SK-N-SH (cell line): ENCODE measurements at regions not wholly inside any gene's neighbourhood (a gene's known extent, or its start where the extent isn't known, plus 50 kb on each side); places are given as distances from the start of the nearest gene placed in this dataset.

ENCODE experiments used
- CTCF ChIA-PET: fragments of 300-600, 350-600 bp; formaldehyde crosslinking; extraction: SDS; loops from one replicate; lab custom pipeline; 2021; lab: Yijun Ruan, JAX
- POLR2A ChIA-PET: fragments of 350-600 bp; sonication (Branson Sonifier 250); formaldehyde crosslinking; extraction: SDS; loops from one replicate; lab custom pipeline; 2020; ENCODE audit warnings: antibody characterized with exemption, inconsistent platforms; lab: Yijun Ruan, JAX
- DNase-seq: peaks from one replicate; pipeline ENCODE4 v3.0.0; 2012
- H2AFZ ChIP-seq: fragments of 200-600 bp; sonication (generic); 2 replicates; pipeline ENCODE4 v1.8.1; 2016; ENCODE audit warnings: antibody characterized with exemption, mild to moderate bottlenecking, low read depth
- H3F3A ChIP-seq: fragments of 200-600 bp; sonication (generic); replicated peaks from 2 replicates; pipeline ENCODE3; 2016; ENCODE audit warnings: antibody characterized with exemption, mild to moderate bottlenecking; ENCODE audit not compliant: insufficient read depth
- H3K27ac ChIP-seq, 2 experiments: fragments of 200-500 bp in 1 of 2; fragments of 200-600 bp in 1 of 2; sonication (Bioruptor generic) in 1 of 2; sonication (generic), shearing (Covaris generic) in 1 of 2; 2 replicates each; pipeline versions ENCODE4 v1.5.1 to v1.6.1; 2014 to 2016; ENCODE audit warnings: low read depth in 2 of 2, inconsistent platforms in 1 of 2, low read length in 1 of 2, mild to moderate bottlenecking in 1 of 2, mixed read lengths in 1 of 2
- H3K27me3 ChIP-seq: fragments of 200-600 bp; sonication (generic), shearing (Covaris generic); 2 replicates; pipeline ENCODE4 v1.6.1; 2016; ENCODE audit warnings: mixed run types; ENCODE audit not compliant: insufficient read depth
- H3K36me3 ChIP-seq, 2 experiments: fragments of 200-500 bp in 1 of 2; fragments of 200-600 bp in 1 of 2; sonication (Bioruptor generic) in 1 of 2; sonication (generic) in 1 of 2; replicated peaks in 1 of 2; 2 replicates each; pipeline versions ENCODE3 to v1.5.1; 2014 to 2016; ENCODE audit warnings: low read length in 1 of 2, mild to moderate bottlenecking in 1 of 2; ENCODE audit not compliant: insufficient read depth in 2 of 2, control insufficient read depth in 1 of 2
- H3K4me1 ChIP-seq, 2 experiments: fragments of 200-500 bp in 1 of 2; fragments of 200-600 bp in 1 of 2; sonication (Bioruptor generic) in 1 of 2; sonication (generic), shearing (Covaris generic) in 1 of 2; 2 replicates each; pipeline versions ENCODE4 v1.5.1 to v1.6.1; 2014 to 2016; ENCODE audit warnings: low read depth in 1 of 2, low read length in 1 of 2, mixed run types in 1 of 2; ENCODE audit not compliant: insufficient read depth in 2 of 2, control insufficient read depth in 1 of 2
- H3K4me2 ChIP-seq: fragments of 200-600 bp; sonication (generic), shearing (Covaris generic); 2 replicates; pipeline ENCODE4 v1.6.1; 2017; ENCODE audit warnings: mixed run types
- H3K4me3 ChIP-seq, 2 experiments: fragments of 200-500 bp in 1 of 2; fragments of 200-600 bp in 1 of 2; sonication (Bioruptor generic) in 1 of 2; sonication (generic), shearing (Covaris generic) in 1 of 2; 2 replicates each; pipeline versions ENCODE4 v1.5.1 to v1.8.1; 2014 to 2016; ENCODE audit warnings: low read depth in 2 of 2, inconsistent platforms in 1 of 2, low read length in 1 of 2, mild to moderate bottlenecking in 1 of 2, mixed read lengths in 1 of 2, moderate library complexity in 1 of 2
- H3K79me2 ChIP-seq: fragments of 200-600 bp; sonication (generic); 2 replicates; pipeline ENCODE4 v1.8.1; 2017; ENCODE audit warnings: mild to moderate bottlenecking; ENCODE audit not compliant: insufficient read depth
- H3K9ac ChIP-seq: fragments of 200-600 bp; sonication (generic); 2 replicates; pipeline ENCODE4 v1.6.1; 2017; ENCODE audit warnings: mixed run types
- H3K9me2 ChIP-seq: fragments of 200-600 bp; sonication (generic); 2 replicates; pipeline ENCODE4 v1.6.1; 2017; ENCODE audit warnings: mixed run types
- H3K9me3 ChIP-seq: fragments of 200-600 bp; sonication (generic); 2 replicates; pipeline ENCODE4 v1.6.1; 2017; ENCODE audit warnings: mixed run types, mild to moderate bottlenecking, moderate library complexity
- H4K20me1 ChIP-seq: fragments of 200-600 bp; sonication (generic); 2 replicates; pipeline ENCODE4 v1.6.1; 2017; ENCODE audit warnings: mild to moderate bottlenecking, mixed run types; ENCODE audit not compliant: insufficient read depth
- CHD2 ChIP-seq: fragments of 150-350 bp; IDR thresholded peaks from 2 replicates; pipeline ENCODE4 v1.6.1; 2018; ENCODE audit warnings: low read length; ENCODE audit not compliant: partially characterized antibody
- ELF1 ChIP-seq: IDR thresholded peaks from 2 replicates; pipeline ENCODE4 v1.4.0; 2012
- EP300 ChIP-seq, 2 experiments: IDR thresholded peaks; 2 replicates each; pipeline versions ENCODE4 v1.4.0 to v1.6.1; 2012; ENCODE audit warnings: borderline replicate concordance in 1 of 2, low read depth in 1 of 2, low read length in 1 of 2
- EZH2phosphoT487 ChIP-seq: fragments of 200-600 bp; sonication (generic); IDR thresholded peaks from 2 replicates; pipeline ENCODE4 v1.6.1; 2017; ENCODE audit warnings: low read depth, mixed run types, mild to moderate bottlenecking, antibody characterized with exemption, moderate library complexity, borderline replicate concordance
- JUND ChIP-seq: IDR thresholded peaks from 2 replicates; pipeline ENCODE4 v1.4.0; 2012
- NRF1 ChIP-seq: IDR thresholded peaks from 2 replicates; pipeline ENCODE4 v1.6.1; 2012; ENCODE audit warnings: low read depth, mild to moderate bottlenecking, low read length
- RCOR1 ChIP-seq: fragments of 150-350 bp; IDR thresholded peaks from 2 replicates; pipeline ENCODE4 v1.6.1; 2017; ENCODE audit warnings: antibody characterized with exemption, low read length
- RXRA ChIP-seq: IDR thresholded peaks from 2 replicates; pipeline ENCODE4 v1.4.0; 2012; ENCODE audit warnings: low read depth, mild to moderate bottlenecking, borderline replicate concordance
- TCF12 ChIP-seq: IDR thresholded peaks from 2 replicates; pipeline ENCODE4 v1.4.0; 2012
- TEAD4 ChIP-seq: IDR thresholded peaks from 2 replicates; pipeline ENCODE4 v1.4.0; 2012; ENCODE audit warnings: mild to moderate bottlenecking, borderline replicate concordance; ENCODE audit not compliant: insufficient read depth
- YY1 ChIP-seq: IDR thresholded peaks from 2 replicates; pipeline ENCODE4 v1.4.0; 2012; ENCODE audit warnings: low read depth, mild to moderate bottlenecking
- WGBS: methylation state at CpG from one replicate; pipeline ENCODE4 v1.1.6; 2017; ENCODE audit warnings: low lambda C conversion rate; 5-methylcytosine and 5-hydroxymethylcytosine counted together
- TF ChIP-seq, protein P1 (sequence below): IDR thresholded peaks from 2 replicates; pipeline ENCODE4; 2012
- TF ChIP-seq, protein P2 (sequence below): fragments of 200-600 bp; sonication (generic); IDR thresholded peaks from 2 replicates; pipeline ENCODE4 v1.6.1; 2017; ENCODE audit warnings: antibody characterized with exemption, mild to moderate bottlenecking, moderate library complexity
- TF ChIP-seq, protein P3 (sequence below): IDR thresholded peaks from 2 replicates; pipeline ENCODE4 v1.4.0; 2012; ENCODE audit warnings: low read depth
- TF ChIP-seq, protein P4 (sequence below): IDR thresholded peaks from 2 replicates; pipeline ENCODE4 v1.6.1; 2012; ENCODE audit warnings: mild to moderate bottlenecking, low read depth, low read length, moderate library complexity

DNA sequence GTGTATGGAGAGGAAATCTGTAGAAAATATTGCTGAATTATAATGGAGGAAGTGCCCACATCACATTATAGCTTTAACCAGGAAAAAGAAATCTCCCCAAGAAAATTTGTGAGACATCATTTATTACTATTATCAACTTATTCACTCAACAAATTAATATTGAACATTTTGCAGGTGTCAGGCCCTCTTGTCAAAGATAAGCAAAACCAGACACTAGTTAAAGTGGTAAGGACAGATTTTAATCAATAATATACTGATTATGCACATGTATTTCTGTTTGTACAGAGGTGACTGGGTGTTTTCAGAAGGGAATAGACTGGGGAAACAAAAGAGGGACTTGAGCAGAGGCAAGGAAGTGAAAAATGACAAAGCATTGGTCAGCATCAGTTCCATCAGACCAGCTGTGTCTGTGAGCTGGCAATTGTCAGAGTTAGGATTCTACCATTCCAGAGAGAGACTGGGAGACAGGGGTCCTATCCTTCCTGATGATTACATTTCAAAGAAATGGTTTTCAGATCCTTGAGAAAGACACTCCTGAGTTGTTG is 519.2 kb downstream of the UTRN start (continued):
- no peak for TF ChIP-seq EZH2phosphoT487
- TF ChIP-seq CHD2: no peak
- TF ChIP-seq, protein P1, sequence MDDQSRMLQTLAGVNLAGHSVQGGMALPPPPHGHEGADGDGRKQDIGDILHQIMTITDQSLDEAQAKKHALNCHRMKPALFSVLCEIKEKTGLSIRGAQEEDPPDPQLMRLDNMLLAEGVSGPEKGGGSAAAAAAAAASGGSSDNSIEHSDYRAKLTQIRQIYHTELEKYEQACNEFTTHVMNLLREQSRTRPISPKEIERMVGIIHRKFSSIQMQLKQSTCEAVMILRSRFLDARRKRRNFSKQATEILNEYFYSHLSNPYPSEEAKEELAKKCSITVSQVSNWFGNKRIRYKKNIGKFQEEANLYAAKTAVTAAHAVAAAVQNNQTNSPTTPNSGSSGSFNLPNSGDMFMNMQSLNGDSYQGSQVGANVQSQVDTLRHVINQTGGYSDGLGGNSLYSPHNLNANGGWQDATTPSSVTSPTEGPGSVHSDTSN: no peak
- TF ChIP-seq TEAD4: no peak
- TF ChIP-seq, protein P2, sequence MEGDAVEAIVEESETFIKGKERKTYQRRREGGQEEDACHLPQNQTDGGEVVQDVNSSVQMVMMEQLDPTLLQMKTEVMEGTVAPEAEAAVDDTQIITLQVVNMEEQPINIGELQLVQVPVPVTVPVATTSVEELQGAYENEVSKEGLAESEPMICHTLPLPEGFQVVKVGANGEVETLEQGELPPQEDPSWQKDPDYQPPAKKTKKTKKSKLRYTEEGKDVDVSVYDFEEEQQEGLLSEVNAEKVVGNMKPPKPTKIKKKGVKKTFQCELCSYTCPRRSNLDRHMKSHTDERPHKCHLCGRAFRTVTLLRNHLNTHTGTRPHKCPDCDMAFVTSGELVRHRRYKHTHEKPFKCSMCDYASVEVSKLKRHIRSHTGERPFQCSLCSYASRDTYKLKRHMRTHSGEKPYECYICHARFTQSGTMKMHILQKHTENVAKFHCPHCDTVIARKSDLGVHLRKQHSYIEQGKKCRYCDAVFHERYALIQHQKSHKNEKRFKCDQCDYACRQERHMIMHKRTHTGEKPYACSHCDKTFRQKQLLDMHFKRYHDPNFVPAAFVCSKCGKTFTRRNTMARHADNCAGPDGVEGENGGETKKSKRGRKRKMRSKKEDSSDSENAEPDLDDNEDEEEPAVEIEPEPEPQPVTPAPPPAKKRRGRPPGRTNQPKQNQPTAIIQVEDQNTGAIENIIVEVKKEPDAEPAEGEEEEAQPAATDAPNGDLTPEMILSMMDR: no peak
- TF ChIP-seq, protein P3, sequence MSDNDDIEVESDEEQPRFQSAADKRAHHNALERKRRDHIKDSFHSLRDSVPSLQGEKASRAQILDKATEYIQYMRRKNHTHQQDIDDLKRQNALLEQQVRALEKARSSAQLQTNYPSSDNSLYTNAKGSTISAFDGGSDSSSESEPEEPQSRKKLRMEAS: no peak
- TF ChIP-seq, protein P4, sequence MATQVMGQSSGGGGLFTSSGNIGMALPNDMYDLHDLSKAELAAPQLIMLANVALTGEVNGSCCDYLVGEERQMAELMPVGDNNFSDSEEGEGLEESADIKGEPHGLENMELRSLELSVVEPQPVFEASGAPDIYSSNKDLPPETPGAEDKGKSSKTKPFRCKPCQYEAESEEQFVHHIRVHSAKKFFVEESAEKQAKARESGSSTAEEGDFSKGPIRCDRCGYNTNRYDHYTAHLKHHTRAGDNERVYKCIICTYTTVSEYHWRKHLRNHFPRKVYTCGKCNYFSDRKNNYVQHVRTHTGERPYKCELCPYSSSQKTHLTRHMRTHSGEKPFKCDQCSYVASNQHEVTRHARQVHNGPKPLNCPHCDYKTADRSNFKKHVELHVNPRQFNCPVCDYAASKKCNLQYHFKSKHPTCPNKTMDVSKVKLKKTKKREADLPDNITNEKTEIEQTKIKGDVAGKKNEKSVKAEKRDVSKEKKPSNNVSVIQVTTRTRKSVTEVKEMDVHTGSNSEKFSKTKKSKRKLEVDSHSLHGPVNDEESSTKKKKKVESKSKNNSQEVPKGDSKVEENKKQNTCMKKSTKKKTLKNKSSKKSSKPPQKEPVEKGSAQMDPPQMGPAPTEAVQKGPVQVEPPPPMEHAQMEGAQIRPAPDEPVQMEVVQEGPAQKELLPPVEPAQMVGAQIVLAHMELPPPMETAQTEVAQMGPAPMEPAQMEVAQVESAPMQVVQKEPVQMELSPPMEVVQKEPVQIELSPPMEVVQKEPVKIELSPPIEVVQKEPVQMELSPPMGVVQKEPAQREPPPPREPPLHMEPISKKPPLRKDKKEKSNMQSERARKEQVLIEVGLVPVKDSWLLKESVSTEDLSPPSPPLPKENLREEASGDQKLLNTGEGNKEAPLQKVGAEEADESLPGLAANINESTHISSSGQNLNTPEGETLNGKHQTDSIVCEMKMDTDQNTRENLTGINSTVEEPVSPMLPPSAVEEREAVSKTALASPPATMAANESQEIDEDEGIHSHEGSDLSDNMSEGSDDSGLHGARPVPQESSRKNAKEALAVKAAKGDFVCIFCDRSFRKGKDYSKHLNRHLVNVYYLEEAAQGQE: no peak
- no peak for TF ChIP-seq NRF1
- peak; percentile 47; the same call in 1 of the 2 replicates for TF ChIP-seq RCOR1
- peak in 1 of 2 experiments; percentile 80; a peak in 2 of 4 replicates for TF ChIP-seq EP300 (IDR thresholded peaks at IDR 0.05; ENCODE audit: borderline replicate concordance in 1 of 2, low read depth in 1 of 2, low read length in 1 of 2)
- TF ChIP-seq RXRA: no peak
- TF ChIP-seq JUND: no peak
- TF ChIP-seq TCF12: 0 out of 2 replicates have a peak, but pooled peaks have one; percentile 6
- TF ChIP-seq ELF1: no peak
- TF ChIP-seq, all 33 proteins: peak for 4

DNA sequence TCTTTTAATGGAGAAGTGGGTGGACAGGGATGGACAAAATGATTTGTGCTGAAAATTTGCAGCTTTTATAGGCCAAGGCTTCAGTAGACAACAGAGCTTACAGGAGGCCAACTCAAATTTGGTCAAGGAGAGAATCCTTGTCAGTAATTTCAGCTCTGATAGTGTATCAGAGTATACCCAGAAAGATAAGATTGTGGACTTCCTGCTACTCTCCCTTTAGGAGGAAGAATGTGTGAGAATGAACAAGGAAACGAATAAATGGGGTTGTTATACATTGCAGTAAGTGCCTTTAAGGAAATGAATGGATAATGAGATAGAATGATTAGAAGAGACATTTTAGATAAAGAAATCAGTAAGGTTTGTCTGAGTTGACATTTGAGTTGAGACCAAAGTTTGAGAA is 519.9 kb downstream of the UTRN start:
- Histone ChIP-seq H3K27ac (peak overlapping the region in 1 of 2 experiments; percentile 77; a peak in 1 of 4 replicates), H3K9me2 (no peaks in the 10 kb centered on the region), H4K20me1 (no peaks in the 10 kb centered on the region), H3K9ac (no peak overlapping the region), H3K36me3 (no peaks in the 10 kb centered on the region), H3K4me1 (peaks cover 0 to 14% of the 10 kb centered on the region in 2 experiments; a peak in 2 of 4 replicates), H3F3A (peaks cover 12% of the 10 kb centered on the region), H2AFZ (no peak overlapping the region), H3K27me3 (no peaks in the 10 kb centered on the region), H3K4me2 (no peak overlapping the region), H3K9me3 (no peaks in the 10 kb centered on the region), H3K79me2 (no peaks in the 10 kb centered on the region), H3K4me3 (no peak overlapping the region)
- WGBS: 43% methylated on average over 1 of the region's 1 CpG
- ChIA-PET POLR2A (no interaction called here), CTCF (no interaction called here)
- TF ChIP-seq YY1: no peak
- TF ChIP-seq, protein P1: no peak
- TF ChIP-seq, protein P3: no peak
- DNase-seq: no peak
